CD1c-positive myeloid dendritic cell (primary cell): ENCODE measurements at regions not wholly inside any gene's neighbourhood (a gene's known extent, or its start where the extent isn't known, plus 50 kb on each side); places are given as distances from the start of the nearest gene placed in this dataset.
"Not testable (repeated sequence)": the region's sequence is repeated elsewhere in the genome, so short reads cannot be mapped to it uniquely, and the experiment has no call there.

Experiments
- DNase-seq: peaks from one replicate; pipeline ENCODE4 v3.0.0-alpha.2; 2016; ENCODE audit errors: extremely low spot score

- no peak for DNase-seq
Observed at GRCh38 chr5:92177926-92178487, 794.9 kb upstream of the ARRDC3 start.

GRCh38 chr5:92163906-92164305 is 780.8 kb upstream of the ARRDC3 start:
- no peak for DNase-seq

GRCh38 chr5:92147798-92148197 is 764.7 kb upstream of the ARRDC3 start:
- DNase-seq = no peak

GRCh38 chr5:92147266-92147665 is 764.1 kb upstream of the ARRDC3 start:
- no peak for DNase-seq

- DNase-seq = no peak
Observed at GRCh38 chr5:92145852-92146251, 762.7 kb upstream of the ARRDC3 start.

- no peak for DNase-seq
Observed at GRCh38 chr5:92144824-92145223, 761.7 kb upstream of the ARRDC3 start.

GRCh38 chr5:92132294-92132908 is 749.3 kb upstream of the ARRDC3 start:
- DNase-seq = not testable (repeated sequence)

- no peak for DNase-seq
Observed at GRCh38 chr5:92126182-92126581, 743.1 kb upstream of the ARRDC3 start.

- DNase-seq = no peak
Observed at GRCh38 chr5:92119110-92119509, 736.0 kb upstream of the ARRDC3 start.

GRCh38 chr5:92106808-92107207 is 723.7 kb upstream of the ARRDC3 start:
- no peak for DNase-seq

GRCh38 chr5:92104126-92104525 is 721.0 kb upstream of the ARRDC3 start:
- no peak for DNase-seq

- no peak for DNase-seq
Observed at GRCh38 chr5:92102313-92102712, 719.2 kb upstream of the ARRDC3 start.

- no peak for DNase-seq
Observed at GRCh38 chr5:92092239-92092638, 709.1 kb upstream of the ARRDC3 start.

- DNase-seq = no peak
Observed at GRCh38 chr5:92086059-92086811, 703.1 kb upstream of the ARRDC3 start.

- no peak for DNase-seq
Observed at GRCh38 chr5:92081958-92082712, 699.0 kb upstream of the ARRDC3 start.

- DNase-seq = no peak
Observed at GRCh38 chr5:92070786-92071185, 687.7 kb upstream of the ARRDC3 start.

GRCh38 chr5:92064993-92065392 is 681.9 kb upstream of the ARRDC3 start:
- DNase-seq = no peak

GRCh38 chr5:92051741-92052140 is 668.6 kb upstream of the ARRDC3 start:
- DNase-seq = no peak

- DNase-seq = no peak
Observed at GRCh38 chr5:92050970-92051369, 667.9 kb upstream of the ARRDC3 start.

- DNase-seq = no peak
Observed at GRCh38 chr5:92041911-92042660, 659.0 kb upstream of the ARRDC3 start.

GRCh38 chr5:92041206-92041605 is 658.1 kb upstream of the ARRDC3 start:
- DNase-seq = no peak

- not testable (repeated sequence) for DNase-seq
Observed at GRCh38 chr5:92029792-92030191, 646.7 kb upstream of the ARRDC3 start.
